ENCODE measurements at regions not wholly inside any gene's neighbourhood (a gene's known extent, or its start where the extent isn't known, plus 50 kb on each side); places are given as distances from the start of the nearest gene placed in this dataset.

- TF ChIP-seq EZH2phosphoT487 (IDR thresholded peaks at IDR 0.05; ENCODE audit: insufficient read depth, low read depth) (no peak), EZH2 (IDR thresholded peaks at IDR 0.05; ENCODE audit: insufficient read depth, poor library complexity, severe bottlenecking) (no peak)
Observed at GRCh38 chr12:24741216-24741615, 207.7 kb downstream of the BCAT1 start.
